NCI-H774 (cell line): ENCODE measurements at regions not wholly inside any gene's neighbourhood (a gene's known extent, or its start where the extent isn't known, plus 50 kb on each side); places are given as distances from the start of the nearest gene placed in this dataset.

ENCODE experiments used
- DNase-seq: peaks from one replicate; lab custom pipeline; 2025; lab: John Stamatoyannopoulos, UW

- DNase-seq: no peak
These were observed 454.7 kb upstream of the CWC22 start for GRCh38 chr2:180461761-180462160.

GRCh38 chr2:180456801-180457200, 449.7 kb upstream of the CWC22 start:
- DNase-seq: no peak

GRCh38 chr2:180450841-180451240, 443.7 kb upstream of the CWC22 start:
- DNase-seq: no peak

- no peak for DNase-seq
These were observed 442.2 kb upstream of the CWC22 start for GRCh38 chr2:180449171-180449915.

- DNase-seq: no peak
These were observed 439.4 kb upstream of the CWC22 start for GRCh38 chr2:180446492-180446891.

GRCh38 chr2:180443888-180444287, 436.8 kb upstream of the CWC22 start:
- DNase-seq: no peak

- DNase-seq: no peak
These were observed 436.0 kb upstream of the CWC22 start for GRCh38 chr2:180442860-180443644.

- DNase-seq: no peak
These were observed 412.1 kb upstream of the CWC22 start for GRCh38 chr2:180419212-180419611.

GRCh38 chr2:180416627-180417026, 409.5 kb upstream of the CWC22 start:
- DNase-seq: peak; percentile 2

GRCh38 chr2:180413336-180413735, 406.2 kb upstream of the CWC22 start:
- DNase-seq: peak; percentile 5

- no peak for DNase-seq
These were observed 405.1 kb upstream of the CWC22 start for GRCh38 chr2:180412219-180412618.

- no peak for DNase-seq
These were observed 404.6 kb upstream of the CWC22 start for GRCh38 chr2:180411661-180412060.

GRCh38 chr2:180406687-180407086, 399.6 kb upstream of the CWC22 start:
- no peak for DNase-seq

GRCh38 chr2:180405520-180405919, 398.4 kb upstream of the CWC22 start:
- no peak for DNase-seq

- DNase-seq: no peak
These were observed 387.2 kb upstream of the CWC22 start for GRCh38 chr2:180394305-180394704.

- no peak for DNase-seq
These were observed 378.6 kb upstream of the CWC22 start for GRCh38 chr2:180385601-180386201.

GRCh38 chr2:180376066-180376465, 369.0 kb upstream of the CWC22 start:
- DNase-seq: no peak

GRCh38 chr2:180374502-180375281, 367.6 kb upstream of the CWC22 start:
- no peak for DNase-seq

GRCh38 chr2:180370511-180371205, 363.6 kb upstream of the CWC22 start:
- DNase-seq: no peak

GRCh38 chr2:180368881-180369280, 361.8 kb upstream of the CWC22 start:
- DNase-seq: no peak

- peak; percentile 16 for DNase-seq
These were observed 360.7 kb upstream of the CWC22 start for GRCh38 chr2:180367815-180368214.

GRCh38 chr2:180366481-180366880, 359.4 kb upstream of the CWC22 start:
- DNase-seq: no peak
